ENCODE measurements at regions not wholly inside any gene's neighbourhood (a gene's known extent, or its start where the extent isn't known, plus 50 kb on each side); places are given as distances from the start of the nearest gene placed in this dataset.
A peak's percentile ranks its signal among the peaks of the same experiment; 100 is the strongest.

DNA sequence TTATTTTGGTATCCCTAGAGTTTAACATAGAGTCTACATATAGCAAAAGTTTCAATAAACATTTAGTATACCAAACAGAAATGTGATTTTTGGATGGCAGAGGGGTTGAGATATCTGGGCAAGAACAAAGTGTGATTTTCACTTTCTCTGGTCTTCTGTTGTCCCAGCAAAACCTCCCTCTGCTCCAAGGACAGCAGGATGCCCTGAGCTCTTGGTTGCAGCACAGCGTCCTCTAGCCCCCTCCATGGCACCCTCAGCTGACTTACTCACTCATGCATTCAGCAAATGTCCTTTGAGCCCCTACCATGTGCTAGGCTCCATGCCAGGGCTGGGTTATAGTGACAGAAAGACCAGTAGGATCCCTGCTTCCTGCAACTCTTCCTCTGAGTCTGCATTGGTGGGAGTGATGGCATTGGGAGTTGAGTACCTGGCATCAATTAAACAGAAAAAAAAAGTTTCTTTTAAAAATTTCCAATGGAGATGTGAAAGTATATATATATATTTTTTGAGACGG is 104.8 kb upstream of the UBL3 start:
- no peak for DNase-seq (ENCODE audit: low spot score)

DNA sequence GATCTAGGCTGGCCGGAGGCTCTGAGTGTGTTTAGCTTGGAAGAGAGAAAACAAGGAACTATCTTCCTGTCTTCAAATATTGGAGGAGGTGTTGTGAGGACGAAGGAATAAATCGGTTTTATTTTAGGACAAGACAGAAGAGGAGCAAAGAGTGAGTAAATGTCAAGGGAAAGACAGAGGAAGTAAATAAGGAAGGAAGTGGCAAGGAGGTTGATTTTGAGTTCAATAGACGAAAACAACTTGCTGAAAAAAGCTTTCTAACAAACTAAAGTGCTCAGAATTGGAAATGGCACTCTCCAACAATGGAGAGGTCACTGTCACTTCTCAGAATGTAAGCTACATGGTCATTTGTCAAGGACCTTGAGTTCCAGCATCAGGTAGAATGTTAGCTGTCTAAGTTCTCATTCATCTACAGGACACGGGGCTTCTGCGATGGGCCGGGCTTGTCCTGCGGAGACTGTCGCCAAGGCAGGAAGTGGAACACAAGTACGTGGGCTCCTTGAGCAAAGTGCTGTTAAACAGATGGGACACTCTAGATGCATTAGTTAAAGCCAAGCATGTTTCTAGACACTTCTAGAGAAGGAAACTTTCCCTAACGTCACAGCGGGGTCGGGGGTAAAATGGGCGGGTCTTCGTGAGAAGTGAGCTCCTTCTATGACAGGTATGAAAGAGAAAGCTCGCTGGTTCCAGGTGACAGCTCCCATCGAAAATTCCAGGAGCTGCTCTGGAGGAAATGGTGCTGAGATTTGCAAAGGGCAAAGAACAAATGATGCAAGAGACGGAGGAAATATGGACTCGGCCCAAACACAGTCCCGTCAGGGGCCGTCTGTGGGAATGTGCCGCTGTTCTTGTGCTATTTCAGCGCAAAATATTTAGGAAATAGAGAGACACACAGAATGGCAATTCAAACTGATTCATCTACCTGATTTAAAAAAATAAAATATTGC is 103.9 kb upstream of the UBL3 start:
- DNase-seq (ENCODE audit: low spot score) = no peak

DNA sequence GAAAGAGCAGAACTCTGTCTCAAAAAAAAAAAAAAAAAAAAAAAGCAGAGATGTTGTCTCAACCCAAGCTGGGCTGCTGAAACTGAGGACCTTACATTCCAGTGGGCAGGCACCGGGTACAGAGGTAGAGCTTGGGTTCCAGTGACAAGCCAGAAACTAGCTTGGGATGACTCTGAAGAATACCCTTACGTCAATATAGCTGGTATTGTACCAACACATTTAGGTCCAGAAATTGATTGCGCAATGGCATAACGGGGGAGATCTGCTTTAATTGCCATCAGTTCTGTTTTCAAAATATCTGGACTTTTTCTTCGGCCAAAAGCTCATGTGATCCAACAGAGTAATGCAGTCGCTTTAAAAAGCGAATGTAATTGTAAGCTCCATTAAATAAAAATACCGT is 103.1 kb upstream of the UBL3 start:
- DNase-seq (ENCODE audit: low spot score) = no peak

DNA sequence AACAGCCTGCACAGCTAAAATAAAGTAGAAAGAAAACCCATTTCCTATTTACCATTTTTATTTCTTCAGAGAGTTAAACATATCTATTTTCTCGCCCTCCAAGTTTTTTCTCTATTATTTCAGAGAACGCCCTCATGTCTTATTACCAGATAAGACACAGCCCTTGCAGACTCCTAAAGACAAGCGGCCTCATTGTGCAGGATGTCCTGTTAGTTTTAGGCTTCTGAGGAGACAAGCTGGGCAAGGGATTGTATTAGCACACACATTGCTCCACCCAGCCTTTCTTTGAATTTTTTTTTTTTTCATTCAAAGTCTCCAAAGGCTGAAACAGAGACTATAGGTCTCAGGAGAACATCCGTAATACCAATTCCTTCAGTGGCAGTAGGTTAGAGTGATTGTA is 101.8 kb upstream of the UBL3 start:
- DNase-seq (ENCODE audit: low spot score) = no peak

DNA sequence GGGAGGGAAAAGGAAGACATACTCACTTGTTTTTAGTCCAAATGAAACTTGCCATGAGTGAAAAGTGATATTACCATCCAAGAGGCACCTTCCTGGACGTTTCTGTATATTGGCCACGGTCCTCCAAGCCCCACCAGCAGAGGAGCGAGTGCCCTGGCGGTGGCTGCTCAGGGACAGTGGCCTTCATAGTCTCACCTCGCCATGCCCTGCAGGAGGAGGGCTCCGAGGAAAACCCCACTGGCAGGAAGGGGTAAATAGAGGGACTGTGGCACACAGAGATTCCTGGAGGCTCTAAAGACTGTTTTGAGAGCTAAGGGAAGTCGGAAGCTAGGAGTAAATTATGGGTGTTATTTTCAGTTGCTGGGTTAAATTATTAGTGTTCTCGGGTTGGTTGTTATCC is 98.4 kb upstream of the UBL3 start:
- no peak for DNase-seq (ENCODE audit: low spot score)

DNA sequence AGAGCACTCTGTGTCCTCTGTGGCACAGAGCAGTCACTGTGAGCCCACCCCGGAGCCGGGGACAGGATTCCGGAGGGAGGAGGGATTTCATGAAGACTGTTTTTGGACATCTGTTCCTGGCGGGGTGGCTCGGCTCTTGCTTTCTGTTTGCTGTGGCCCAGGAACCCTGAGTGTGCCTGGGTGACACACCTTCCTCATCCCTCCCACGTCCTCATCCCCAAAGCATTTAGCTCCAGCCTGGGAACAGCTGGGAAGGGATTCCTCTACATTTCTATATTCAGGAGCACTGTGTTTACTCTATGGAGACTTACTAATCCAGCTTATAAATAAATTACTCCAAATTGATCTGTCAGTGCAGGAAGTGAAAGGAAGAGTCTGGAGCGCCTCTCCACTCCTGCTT is 97.8 kb upstream of the UBL3 start:
- no peak for DNase-seq (ENCODE audit: low spot score)

DNA sequence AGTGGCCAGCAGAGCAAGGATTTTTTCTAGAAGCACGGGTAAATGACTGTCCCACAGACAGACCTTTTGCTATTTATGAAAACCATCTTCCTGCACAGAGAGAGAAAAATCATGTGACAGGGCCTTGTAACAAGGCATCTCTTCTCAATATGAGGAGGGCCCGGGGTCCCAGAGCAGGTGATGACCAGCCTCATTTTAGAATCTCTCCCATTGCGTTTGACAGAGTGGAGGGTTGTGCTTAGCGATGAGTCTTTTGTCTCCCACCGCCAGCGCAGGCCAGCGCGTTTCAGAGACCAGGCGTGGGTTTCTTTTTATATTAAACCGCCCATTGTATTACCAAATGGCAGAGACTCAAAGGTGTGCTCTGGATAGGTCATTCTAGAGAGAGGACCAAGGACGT is 97.4 kb upstream of the UBL3 start:
- DNase-seq (ENCODE audit: low spot score) = no peak

DNA sequence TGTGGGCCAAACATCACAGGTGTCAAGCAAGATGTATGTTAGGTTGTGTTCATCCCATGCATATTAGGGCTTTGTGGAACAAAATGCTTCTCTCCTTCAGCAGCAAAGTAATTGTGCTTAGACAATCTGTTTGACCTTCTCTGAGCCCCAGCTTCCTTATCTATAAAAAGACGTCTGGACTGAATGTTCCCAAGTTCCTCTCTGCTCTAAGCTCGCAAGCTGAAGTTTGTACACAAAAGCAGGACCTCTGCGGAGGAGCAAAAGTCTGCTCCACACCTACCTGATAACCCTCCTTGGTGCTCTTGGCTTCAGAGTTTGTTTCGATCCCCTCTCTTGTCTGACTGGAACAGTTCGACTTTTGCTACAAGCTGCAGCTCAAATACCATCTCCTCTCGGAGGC is 95.7 kb upstream of the UBL3 start:
- DNase-seq (ENCODE audit: low spot score) = no peak

DNA sequence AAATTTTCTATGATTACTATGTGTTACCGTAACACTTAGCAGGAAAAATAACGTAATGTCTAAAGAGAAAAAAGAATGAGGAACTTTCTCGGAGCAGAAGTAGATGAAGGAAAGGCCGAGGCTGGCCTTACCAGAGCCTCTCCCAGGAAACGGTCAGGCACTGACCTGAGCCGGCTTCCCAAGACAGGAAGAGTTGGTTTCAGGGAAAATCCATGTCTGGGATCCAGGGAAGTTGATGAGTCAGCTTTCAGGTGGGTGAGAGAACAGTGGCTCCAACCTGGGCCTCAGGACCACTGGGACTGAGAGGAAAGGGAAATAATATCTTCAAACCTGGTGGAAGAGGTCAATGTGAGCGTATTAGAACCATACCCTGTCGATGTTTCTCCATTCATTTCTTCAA is 93.3 kb upstream of the UBL3 start:
- DNase-seq (ENCODE audit: low spot score) = no peak

DNA sequence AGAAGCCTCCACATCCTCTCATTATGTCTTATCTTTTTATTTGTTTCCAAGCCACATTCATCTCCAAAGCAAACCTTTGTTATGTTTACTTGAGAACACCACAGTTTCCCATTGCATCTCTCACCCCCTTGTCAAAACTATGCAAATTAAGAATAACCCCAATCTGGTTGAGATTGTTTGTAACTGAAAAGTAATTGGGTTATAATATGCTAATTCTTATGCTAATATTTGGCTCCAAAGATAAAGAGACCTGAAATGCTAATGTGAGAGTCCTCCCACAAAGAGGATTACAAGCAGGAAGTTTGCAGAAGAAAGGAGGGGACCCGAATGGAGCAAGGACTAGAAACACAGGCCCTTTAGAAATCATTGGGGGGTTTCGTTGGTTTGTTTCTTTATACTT is 92.9 kb upstream of the UBL3 start:
- DNase-seq (ENCODE audit: low spot score) = no peak

DNA sequence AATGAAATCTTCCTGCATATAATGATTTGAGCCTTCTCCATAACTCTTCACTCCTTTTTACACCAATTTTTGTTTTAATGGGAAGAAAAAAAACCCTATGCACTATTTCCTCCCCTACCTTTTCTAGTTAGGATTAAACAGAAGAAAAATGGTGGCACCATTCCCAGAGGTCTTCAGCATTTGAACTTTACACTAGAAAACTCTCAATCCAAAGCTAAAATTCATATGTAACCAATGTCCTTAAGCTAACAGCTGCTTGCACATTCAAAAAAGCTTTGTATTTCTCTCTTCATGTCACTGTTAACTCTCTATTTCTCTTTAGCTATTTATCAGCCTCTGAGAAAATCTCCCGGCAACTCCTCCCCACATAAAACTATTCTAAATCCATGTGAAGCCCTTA is 90.3 kb upstream of the UBL3 start:
- no peak for DNase-seq (ENCODE audit: low spot score)

DNA sequence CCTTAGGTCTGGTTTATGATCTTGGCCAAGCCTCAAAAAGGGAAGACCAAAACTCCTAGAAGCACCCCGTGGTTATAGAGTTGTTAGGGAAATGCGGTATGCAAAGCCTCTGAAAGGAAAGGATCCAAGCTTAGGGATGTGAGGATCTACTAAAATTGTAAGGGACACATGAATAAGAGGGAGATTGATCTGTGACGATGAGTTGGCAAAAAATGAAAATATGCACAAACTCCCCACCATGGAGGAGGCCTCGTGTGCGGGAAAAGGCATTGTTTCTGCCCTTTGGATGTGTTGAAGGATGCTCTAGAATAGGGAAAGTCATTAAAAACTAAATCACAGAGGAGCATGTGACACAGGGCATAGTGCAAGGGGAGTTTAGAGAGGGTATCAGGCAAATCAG is 88.7 kb upstream of the UBL3 start:
- DNase-seq (ENCODE audit: low spot score) = no peak

DNA sequence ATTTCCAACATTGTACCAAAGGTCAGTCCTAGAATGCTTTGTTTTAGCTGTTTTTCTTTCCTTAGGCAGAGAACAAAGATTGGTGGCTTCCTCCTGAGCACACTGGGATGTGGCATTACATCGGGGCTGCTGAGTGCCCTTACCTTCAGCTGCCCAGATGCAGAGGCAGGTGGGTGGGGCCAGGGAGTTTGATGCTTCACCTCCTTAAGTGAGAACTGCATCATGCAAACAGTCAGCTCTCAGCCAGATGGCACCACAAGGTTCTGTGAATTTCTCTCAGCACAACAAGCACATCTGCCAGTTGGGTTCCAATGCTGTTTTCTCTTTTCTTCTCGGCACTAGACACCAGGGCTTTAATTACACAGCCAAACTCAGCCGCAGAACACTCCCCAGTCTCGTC is 87.4 kb upstream of the UBL3 start:
- no peak for DNase-seq (ENCODE audit: low spot score)

DNA sequence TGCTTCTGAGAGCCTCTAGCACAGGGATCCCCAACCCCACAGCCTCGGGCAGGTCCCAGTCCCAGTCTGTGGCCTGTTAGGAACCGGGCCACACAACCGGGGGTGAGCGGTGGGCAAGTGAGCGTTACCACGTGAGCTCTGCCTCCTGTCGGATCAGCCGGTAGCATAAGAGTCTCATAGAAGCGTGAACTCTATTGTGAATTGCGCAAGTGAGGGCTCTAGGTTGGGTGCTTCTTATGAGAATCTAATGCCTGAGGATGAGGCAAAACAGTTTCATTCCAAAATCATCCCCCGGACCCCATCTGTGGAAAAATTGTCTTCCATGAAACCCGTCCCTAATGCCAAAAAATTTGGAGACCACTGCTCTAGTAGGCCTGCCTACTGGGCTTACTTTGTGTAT is 87.0 kb upstream of the UBL3 start:
- DNase-seq (ENCODE audit: low spot score) = no peak

DNA sequence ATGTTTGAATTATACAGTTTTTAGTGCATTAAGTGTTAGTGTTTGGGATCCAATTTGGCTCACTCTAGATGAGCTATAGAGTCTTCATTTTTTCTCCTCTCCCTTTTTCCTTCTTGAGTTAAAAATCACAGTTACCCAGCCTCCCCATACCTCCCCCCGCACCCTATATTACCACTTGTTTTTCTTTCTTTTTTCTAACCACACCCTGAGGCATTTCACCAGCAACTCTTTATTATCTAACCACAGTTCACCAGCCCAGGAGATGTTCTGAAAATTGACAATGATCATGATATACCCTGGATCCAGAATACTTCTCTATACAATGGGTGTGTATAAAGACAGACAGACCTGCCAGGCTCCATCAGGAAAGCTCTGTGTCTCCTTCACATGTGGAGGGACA is 86.5 kb upstream of the UBL3 start:
- DNase-seq (ENCODE audit: low spot score) = no peak

DNA sequence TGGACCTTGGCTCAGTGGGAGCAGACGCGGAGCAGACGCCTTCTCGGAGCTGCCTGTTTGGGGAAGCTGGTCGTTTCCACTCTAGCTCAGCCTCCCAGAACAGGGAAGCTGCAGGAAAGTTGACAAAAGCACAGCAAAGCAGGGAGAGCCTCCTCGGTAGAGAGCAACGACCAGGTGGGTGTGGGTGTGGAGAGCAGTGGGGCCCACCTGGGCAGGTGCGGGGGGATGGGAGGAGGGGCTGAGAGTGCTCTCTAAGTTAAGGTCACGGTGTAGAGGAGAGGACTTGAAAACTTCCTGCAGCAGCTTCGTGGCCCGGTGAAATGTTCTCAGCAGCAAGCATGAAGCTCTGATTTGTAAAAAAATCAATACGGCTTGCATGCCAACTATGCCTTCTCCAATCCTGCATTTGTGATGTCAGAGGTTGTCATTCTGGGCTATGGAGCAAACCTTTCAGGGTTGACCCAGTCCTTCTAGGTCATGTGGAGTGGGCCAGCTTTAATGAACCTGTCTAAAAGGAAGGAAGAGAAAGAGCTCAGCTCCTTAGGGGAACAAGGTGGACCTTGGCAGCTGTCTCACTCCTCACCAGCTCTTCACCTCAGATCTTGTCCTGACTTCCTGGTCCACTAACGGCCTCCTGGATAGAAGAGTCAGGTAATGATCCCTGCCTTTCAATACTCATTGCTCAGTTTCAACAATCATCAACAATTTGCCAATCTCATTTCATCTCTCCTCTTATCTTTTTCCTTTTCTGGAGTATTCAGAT is 85.8 kb upstream of the UBL3 start:
- DNase-seq (ENCODE audit: low spot score) = no peak

DNA sequence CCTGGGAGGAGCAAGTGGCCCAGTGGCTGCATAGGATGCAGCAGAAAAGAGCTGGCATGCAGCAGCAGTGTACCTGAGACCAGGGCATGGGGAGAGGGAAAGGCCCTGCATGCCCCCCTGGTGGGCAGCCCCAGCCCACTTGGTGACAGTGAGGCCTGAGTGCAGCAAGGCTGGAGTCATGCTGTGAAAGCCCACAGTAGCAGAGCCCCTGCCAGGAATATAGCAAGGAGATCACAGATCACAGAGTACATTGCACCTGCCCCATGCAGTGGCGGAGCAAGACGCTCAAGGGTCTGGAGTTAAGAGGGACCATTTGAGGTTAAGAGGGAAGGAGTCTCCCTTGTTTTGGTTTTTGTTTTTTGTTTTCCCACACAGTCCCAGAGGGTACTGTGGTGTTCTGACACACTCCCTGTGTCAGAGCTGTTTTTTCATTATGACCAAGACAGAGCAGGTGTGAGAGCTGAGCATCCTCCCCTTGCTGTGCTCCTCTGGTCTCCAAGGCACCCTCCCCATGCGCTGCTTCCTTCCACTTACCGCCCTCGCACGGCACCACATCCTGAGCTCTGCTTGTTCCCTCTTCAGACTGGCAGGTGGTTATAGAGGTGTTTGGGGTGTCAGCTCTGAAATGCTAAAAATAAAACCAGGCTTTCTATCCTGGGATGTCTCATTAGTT is 85.0 kb upstream of the UBL3 start:
- peak; percentile 13 for DNase-seq (ENCODE audit: low spot score)

DNA sequence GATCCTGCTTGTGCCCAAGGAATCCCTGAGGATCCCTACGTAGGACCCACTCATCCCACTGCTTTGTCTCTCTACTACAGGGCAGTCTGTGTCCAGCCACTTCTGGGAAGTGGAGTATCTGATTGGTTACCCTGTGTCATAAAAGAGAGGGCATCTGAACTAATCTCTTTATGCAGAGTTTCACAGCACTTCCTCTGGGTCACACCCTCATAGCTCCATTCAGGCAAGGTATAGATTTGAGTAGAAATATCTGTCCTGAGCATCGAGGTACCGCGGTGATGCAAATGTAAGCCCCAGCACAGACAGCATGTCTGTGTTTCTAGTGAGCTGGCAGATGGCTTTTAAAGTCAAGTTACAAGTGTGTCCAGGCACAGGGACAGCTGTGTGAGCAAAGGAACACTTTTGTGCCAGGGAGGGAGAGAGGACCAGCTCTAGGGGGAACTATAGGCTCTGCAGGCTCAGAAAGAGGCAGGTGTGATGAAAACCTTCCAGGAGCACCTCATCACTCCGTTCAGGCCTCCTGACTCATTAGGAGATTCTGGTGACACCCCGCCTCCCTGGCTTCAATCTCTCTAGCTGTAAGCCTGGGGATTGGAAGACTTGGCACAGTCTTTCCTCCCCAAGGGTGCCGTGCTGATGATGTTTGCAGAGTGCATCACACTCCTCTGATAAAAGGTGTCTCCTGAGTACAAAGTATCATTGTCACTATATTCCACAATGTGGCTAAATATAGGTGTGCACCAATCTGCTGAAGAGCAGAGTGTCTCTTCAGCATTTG is 84.3 kb upstream of the UBL3 start:
- DNase-seq (ENCODE audit: low spot score) = no peak

DNA sequence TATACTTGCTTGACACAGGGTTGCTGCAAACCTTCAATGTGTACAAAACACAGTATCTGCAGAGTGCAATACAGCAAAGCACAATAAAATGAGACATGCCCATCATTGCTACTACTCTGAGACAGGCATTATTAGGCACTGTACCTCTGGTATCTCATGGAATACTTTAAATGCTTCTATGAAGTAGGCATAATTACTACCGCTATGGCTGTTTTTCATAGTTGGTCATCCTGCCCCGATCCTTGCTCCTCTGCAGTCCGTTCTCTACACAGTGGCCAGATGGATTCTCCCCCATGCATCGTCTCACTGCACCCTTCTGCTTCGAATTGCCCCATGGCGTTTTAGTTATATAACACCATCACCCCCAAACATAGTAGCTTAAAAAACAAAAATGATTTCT is 83.0 kb upstream of the UBL3 start:
- no peak for DNase-seq (ENCODE audit: low spot score)

DNA sequence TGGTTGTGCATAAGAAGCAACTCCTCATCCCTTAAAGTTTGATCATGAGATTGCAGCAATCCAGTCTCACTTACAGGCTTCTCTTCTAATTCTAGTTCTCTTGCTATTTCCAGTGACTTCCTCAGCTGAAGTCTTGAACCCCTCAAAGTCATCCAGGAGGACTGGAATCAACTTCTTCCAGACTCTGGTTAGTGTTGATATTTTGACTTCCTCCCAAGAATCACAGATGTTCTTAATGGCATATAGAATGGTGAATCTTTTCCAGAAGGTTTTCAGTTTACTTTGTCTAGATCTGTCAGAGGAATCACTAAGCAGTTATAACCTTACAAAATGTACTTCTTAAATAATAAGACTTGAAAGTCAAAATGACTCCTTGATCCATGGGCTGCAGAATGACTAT is 81.3 kb upstream of the UBL3 start:
- DNase-seq (ENCODE audit: low spot score) = no peak

DNA sequence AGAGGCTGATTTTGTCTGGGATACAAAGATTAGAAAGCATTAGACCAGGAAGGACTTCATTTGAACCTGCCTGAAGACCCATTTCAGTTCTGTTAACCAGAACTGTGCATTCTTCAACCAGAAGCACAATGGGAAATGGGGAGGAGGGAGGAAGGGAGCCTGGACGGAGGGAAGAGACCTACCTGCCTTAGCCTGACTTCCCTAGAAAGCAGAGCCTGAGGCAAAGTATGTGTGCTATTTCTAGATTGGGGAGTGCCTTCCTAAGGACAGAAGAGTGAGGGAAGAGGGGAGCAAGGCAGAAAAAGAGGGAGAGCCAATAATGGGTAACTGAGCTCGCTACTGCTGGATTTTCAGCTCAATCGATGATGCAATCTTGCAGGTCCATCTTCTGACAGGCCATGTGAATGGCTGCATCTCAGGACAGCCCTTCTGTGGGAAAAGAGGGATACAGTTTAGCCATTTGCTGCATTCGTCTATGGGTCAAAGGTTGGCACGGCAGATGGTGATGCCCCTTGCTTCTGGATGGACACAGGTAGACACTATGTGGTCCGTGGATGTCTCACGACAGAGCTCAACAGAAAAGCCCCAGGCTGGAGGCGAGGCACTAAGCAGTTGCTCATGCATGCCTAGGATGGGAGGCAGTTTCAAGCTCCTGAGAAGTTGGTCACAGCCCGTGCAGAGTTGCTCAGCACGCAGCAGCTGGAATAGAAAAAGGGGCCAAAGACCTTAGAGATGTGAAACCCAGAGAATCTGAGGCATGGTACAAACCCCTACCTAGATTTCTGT is 78.8 kb upstream of the UBL3 start:
- no peak for DNase-seq (ENCODE audit: low spot score)

All from germinal center (tissue), 1 donor.